Memory B cell (primary cell): ENCODE measurements at regions not wholly inside any gene's neighbourhood (a gene's known extent, or its start where the extent isn't known, plus 50 kb on each side); places are given as distances from the start of the nearest gene placed in this dataset.
"Not testable (repeated sequence)": the region's sequence is repeated elsewhere in the genome, so short reads cannot be mapped to it uniquely, and the experiment has no call there.

Source experiments
- ATAC-seq: fragments of 150-1000 bp; cut with Tn5 transposase; 2 replicates; pipeline ENCODE4 v1.10.0; 2021; ENCODE audit warnings: low read depth, mild to moderate bottlenecking, moderate library complexity
- DNase-seq, 2 donors: peaks; one replicate each; pipeline ENCODE4 v3.0.0; 2022; ENCODE audit warnings: low spot score in 2 of 2
- H3K27ac Mint-ChIP-seq: one replicate; pipeline ENCODE4 v1.8.0; 2022; ENCODE audit warnings: mild to moderate bottlenecking, moderate library complexity, mixed read lengths
- H3K27me3 Mint-ChIP-seq: one replicate; pipeline ENCODE4 v1.8.0; 2022; ENCODE audit warnings: mixed read lengths
- H3K36me3 Mint-ChIP-seq: one replicate; pipeline ENCODE4 v1.8.0; 2022; ENCODE audit warnings: mild to moderate bottlenecking, mixed read lengths
- H3K4me1 Mint-ChIP-seq: one replicate; pipeline ENCODE4 v1.8.0; 2022; ENCODE audit warnings: mixed read lengths
- H3K4me3 Mint-ChIP-seq: one replicate; pipeline ENCODE4 v1.8.0; 2022; ENCODE audit warnings: mild to moderate bottlenecking, moderate library complexity, mixed read lengths
- H3K9me3 Mint-ChIP-seq: one replicate; pipeline ENCODE4 v1.8.0; 2022; ENCODE audit warnings: mixed read lengths

DNA sequence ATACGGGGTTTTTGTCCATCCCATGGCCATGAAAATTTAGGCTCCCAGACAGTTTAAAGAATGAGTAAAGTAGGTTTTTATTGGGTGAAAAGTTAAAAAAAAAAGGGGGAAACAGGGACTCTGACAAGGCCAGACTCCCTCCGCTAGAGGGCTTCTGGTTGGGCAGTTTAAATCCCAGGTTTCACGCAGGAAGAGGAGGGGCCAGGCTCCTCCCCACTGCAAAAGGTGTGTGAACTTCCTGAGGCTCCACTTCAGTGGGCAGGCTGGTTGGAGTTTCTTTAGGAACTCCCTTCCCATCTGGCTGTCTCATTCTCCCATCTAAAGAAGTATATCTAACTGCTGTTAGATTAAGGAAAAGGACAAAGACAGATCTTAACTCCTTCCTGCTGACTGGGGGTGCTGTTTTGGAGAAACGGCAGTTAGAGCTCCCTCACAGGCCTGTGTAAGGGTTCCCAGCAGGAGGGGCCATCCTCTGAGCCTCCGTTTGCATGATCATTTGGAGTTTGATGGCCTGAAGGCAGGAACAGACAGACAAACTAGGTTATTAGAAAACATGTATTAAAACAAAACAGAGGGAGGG, 1160.7 kb downstream of the CNTNAP5 start:
- no peaks in the 10 kb centered on the region for H3K36me3 Mint-ChIP-seq
- H3K27ac Mint-ChIP-seq = no peak overlapping the region
- peaks cover 6% of the 10 kb centered on the region for H3K9me3 Mint-ChIP-seq
- DNase-seq (no peak), ATAC-seq (no peak)
- no peak overlapping the region for H3K4me3 Mint-ChIP-seq
- no peaks in the 10 kb centered on the region for H3K27me3 Mint-ChIP-seq
- H3K4me1 Mint-ChIP-seq = no peaks in the 10 kb centered on the region

DNA sequence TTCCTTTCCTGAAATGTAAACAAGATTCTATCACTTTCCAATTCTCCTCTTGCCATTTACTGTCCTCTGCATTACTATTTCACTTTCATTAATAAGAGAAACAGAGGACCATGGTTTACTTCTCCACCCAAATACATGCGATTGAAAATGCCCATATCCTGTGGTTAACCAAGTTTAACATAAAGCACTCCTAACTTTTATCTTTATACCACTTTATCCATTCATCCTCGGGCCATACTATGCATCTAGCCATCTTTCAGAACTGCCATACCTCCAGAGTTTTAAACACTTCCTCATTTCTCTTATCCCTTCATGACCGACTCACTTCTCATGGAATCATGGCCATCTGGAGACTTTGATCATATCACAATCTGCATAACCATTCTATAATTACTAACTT, 1182.3 kb downstream of the CNTNAP5 start:
- Mint-ChIP-seq H3K36me3 (no peaks in the 10 kb centered on the region), H3K27ac (no peak overlapping the region), H3K27me3 (no peaks in the 10 kb centered on the region), H3K4me3 (no peak overlapping the region), H3K9me3 (peaks cover 8% of the 10 kb centered on the region), H3K4me1 (no peaks in the 10 kb centered on the region)
- DNase-seq = no peak
- no peak for ATAC-seq

DNA sequence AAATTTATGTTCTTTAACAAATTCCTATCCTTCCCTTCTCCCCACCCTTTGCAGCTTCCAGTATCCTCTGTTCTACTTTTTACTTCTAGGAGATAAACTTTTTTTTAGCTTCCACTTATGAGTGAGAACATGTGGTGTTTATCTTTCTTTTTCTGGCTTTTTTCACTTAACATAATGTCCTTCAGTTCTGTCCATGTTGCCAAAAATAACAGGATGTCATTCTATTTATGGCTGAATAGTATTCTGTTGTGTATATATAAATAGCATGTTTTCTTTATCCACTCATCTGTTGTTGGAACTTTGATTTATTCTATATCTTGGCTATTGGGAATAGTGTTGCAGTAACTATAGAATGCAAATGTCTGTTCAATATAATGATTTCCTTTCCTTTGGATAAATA, 1191.2 kb downstream of the CNTNAP5 start:
- Mint-ChIP-seq H3K27me3 (no peaks in the 10 kb centered on the region), H3K9me3 (peaks cover 10% of the 10 kb centered on the region), H3K4me1 (no peaks in the 10 kb centered on the region), H3K4me3 (no peak overlapping the region), H3K36me3 (no peaks in the 10 kb centered on the region), H3K27ac (no peak overlapping the region)
- DNase-seq = no peak
- no peak for ATAC-seq

DNA sequence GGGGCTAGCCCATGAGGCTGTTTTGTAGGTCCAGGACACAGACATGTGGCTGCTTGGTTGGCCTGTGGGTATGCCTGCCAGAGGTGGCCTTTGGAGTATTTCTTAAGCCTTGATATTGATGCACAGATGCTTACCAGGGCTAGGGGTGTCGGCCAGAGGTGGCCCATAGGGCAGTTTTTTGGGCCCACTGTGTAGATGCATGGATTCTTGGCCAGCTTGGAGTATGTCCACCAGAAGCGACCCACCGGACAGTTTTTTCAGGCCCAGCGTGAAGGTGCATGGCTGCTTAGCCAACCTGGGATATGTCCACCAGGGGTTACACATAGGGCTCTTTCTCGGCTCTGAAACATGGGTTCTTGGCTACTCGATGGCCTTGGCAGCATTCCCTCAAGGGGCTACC, 1199.1 kb downstream of the CNTNAP5 start:
- Mint-ChIP-seq H3K36me3 (peaks cover 2% of the 10 kb centered on the region), H3K4me1 (no peaks in the 10 kb centered on the region), H3K27ac (no peak overlapping the region), H3K27me3 (no peaks in the 10 kb centered on the region), H3K9me3 (peaks cover 7% of the 10 kb centered on the region), H3K4me3 (no peak overlapping the region)
- ATAC-seq (no peak), DNase-seq (no peak)

DNA sequence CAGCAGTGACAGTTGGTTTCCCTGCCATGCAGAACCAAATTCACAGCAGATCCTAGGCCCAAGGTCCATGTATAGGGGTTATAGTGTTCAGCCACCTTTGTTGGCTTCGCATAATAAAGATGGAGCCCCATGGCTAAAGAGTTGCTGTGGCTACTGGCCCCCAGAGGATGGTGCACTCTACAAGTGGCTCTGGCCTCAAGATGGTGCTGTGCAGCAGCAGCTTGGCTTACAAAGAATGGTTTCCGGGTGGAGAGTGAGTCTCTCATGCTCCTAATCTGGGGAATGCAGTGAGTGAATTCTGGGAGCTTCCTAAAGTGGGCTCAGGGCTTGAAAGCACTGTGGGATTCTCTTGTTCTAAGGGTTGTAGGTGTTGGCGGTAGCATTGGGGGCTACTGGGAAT, 1199.7 kb downstream of the CNTNAP5 start:
- DNase-seq = no peak
- peaks cover 2% of the 10 kb centered on the region for H3K36me3 Mint-ChIP-seq
- no peaks in the 10 kb centered on the region for H3K27me3 Mint-ChIP-seq
- ATAC-seq = no peak
- peaks cover 7% of the 10 kb centered on the region for H3K9me3 Mint-ChIP-seq
- no peak overlapping the region for H3K4me3 Mint-ChIP-seq
- no peaks in the 10 kb centered on the region for H3K4me1 Mint-ChIP-seq
- H3K27ac Mint-ChIP-seq = no peak overlapping the region

GRCh38 chr2:125227843-125228392, 1202.8 kb downstream of the CNTNAP5 start:
- Mint-ChIP-seq H3K9me3 (peaks cover 3% of the 10 kb centered on the region), H3K27me3 (no peaks in the 10 kb centered on the region), H3K27ac (no peak overlapping the region), H3K4me3 (no peak overlapping the region), H3K4me1 (no peaks in the 10 kb centered on the region), H3K36me3 (peaks cover 2% of the 10 kb centered on the region)
- ATAC-seq (no peak), DNase-seq (no peak)

- H3K9me3 Mint-ChIP-seq = peaks cover 11% of the 10 kb centered on the region
- H3K27ac Mint-ChIP-seq = no peak overlapping the region
- DNase-seq (no peak), ATAC-seq (no peak)
- no peaks in the 10 kb centered on the region for H3K4me1 Mint-ChIP-seq
- no peaks in the 10 kb centered on the region for H3K27me3 Mint-ChIP-seq
- H3K36me3 Mint-ChIP-seq = no peaks in the 10 kb centered on the region
- H3K4me3 Mint-ChIP-seq = no peak overlapping the region
These were observed 1215.8 kb downstream of the CNTNAP5 start for GRCh38 chr2:125240870-125241269.

- no peak overlapping the region for H3K4me3 Mint-ChIP-seq
- no peak overlapping the region for H3K27ac Mint-ChIP-seq
- no peak for ATAC-seq
- H3K9me3 Mint-ChIP-seq = peaks cover 12% of the 10 kb centered on the region
- no peaks in the 10 kb centered on the region for H3K4me1 Mint-ChIP-seq
- H3K27me3 Mint-ChIP-seq = no peaks in the 10 kb centered on the region
- no peak for DNase-seq
- H3K36me3 Mint-ChIP-seq = no peaks in the 10 kb centered on the region
These were observed 1218.0 kb downstream of the CNTNAP5 start for GRCh38 chr2:125243074-125243473.

GRCh38 chr2:125254010-125254409, 1228.9 kb downstream of the CNTNAP5 start:
- ATAC-seq (no peak), DNase-seq (no peak)
- Mint-ChIP-seq H3K27me3 (no peaks in the 10 kb centered on the region), H3K4me1 (no peaks in the 10 kb centered on the region), H3K9me3 (peaks cover 1% of the 10 kb centered on the region), H3K27ac (no peak overlapping the region), H3K4me3 (no peak overlapping the region), H3K36me3 (no peaks in the 10 kb centered on the region)

- Mint-ChIP-seq H3K27me3 (no peaks in the 10 kb centered on the region), H3K4me1 (no peaks in the 10 kb centered on the region), H3K9me3 (peaks cover 7% of the 10 kb centered on the region), H3K27ac (no peak overlapping the region), H3K4me3 (no peak overlapping the region), H3K36me3 (no peaks in the 10 kb centered on the region)
- DNase-seq (no peak), ATAC-seq (no peak)
These were observed 1234.4 kb downstream of the CNTNAP5 start for GRCh38 chr2:125259451-125259850.

DNA sequence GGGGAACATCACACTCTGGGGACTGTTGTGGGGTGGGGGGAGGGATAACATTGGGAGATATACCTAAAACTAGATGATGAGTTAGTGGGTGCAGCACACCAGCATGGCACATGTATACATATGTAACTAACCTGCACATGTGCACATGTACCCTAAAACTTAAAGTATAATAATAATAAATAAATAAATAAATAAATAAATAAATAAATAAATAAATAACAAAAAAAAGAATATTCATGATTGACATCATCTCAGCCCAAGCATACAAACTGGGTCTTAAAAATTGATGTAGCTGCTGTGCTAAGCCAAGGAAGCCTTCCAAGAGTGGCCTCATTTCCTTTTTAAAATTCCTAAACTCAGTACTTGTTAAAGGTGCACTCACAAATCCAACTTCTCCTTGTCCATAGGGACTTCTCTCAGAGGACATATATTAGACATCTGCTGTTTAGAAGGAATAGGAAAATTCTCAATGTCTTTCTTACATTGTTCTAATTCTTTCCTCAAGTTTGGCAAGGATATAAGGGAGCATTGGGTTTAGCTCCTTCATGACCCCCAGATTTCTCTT, 1235.4 kb downstream of the CNTNAP5 start:
- not testable (repeated sequence) for H3K9me3 Mint-ChIP-seq, H3K27me3 Mint-ChIP-seq, H3K4me3 Mint-ChIP-seq, H3K36me3 Mint-ChIP-seq, ATAC-seq, DNase-seq, H3K4me1 Mint-ChIP-seq, H3K27ac Mint-ChIP-seq

GRCh38 chr2:125264453-125264852, 1239.4 kb downstream of the CNTNAP5 start:
- no peak overlapping the region for H3K27ac Mint-ChIP-seq
- DNase-seq (no peak), ATAC-seq (no peak)
- H3K36me3 Mint-ChIP-seq = no peaks in the 10 kb centered on the region
- H3K4me1 Mint-ChIP-seq = no peaks in the 10 kb centered on the region
- no peak overlapping the region for H3K4me3 Mint-ChIP-seq
- peaks cover 4% of the 10 kb centered on the region for H3K9me3 Mint-ChIP-seq
- no peaks in the 10 kb centered on the region for H3K27me3 Mint-ChIP-seq

DNA sequence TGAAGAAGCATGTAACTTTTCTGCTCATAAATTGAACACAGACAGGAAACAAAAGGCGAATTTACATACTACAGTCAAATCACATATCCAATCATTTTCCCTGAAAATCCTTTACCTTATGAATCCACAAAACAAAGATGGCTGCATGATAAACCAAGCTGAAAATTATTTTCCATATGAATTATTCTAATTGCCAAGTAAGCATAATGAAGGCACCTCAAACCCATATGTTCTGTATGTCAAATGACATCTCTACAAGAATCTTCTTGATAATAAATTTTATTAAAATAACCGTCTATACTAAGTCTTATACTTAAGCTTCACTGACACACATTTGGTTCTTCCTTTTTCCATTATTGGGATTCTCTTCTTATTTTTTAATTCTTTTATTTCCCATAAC, 1242.6 kb downstream of the CNTNAP5 start:
- no peak for ATAC-seq
- H3K4me3 Mint-ChIP-seq = no peak overlapping the region
- DNase-seq = no peak
- H3K36me3 Mint-ChIP-seq = no peaks in the 10 kb centered on the region
- no peak overlapping the region for H3K27ac Mint-ChIP-seq
- H3K9me3 Mint-ChIP-seq = peaks cover 2% of the 10 kb centered on the region
- H3K27me3 Mint-ChIP-seq = no peaks in the 10 kb centered on the region
- no peaks in the 10 kb centered on the region for H3K4me1 Mint-ChIP-seq

- no peak overlapping the region for H3K4me3 Mint-ChIP-seq
- H3K27ac Mint-ChIP-seq = no peak overlapping the region
- H3K9me3 Mint-ChIP-seq = peaks cover 6% of the 10 kb centered on the region
- no peaks in the 10 kb centered on the region for H3K27me3 Mint-ChIP-seq
- ATAC-seq (no peak), DNase-seq (no peak)
- no peaks in the 10 kb centered on the region for H3K4me1 Mint-ChIP-seq
- H3K36me3 Mint-ChIP-seq = no peaks in the 10 kb centered on the region
These were observed 1247.6 kb downstream of the CNTNAP5 start for GRCh38 chr2:125272651-125273050.

GRCh38 chr2:125274718-125275117, 1249.6 kb downstream of the CNTNAP5 start:
- no peaks in the 10 kb centered on the region for H3K27me3 Mint-ChIP-seq
- H3K4me3 Mint-ChIP-seq = no peak overlapping the region
- H3K36me3 Mint-ChIP-seq = no peaks in the 10 kb centered on the region
- no peak for DNase-seq
- H3K27ac Mint-ChIP-seq = no peak overlapping the region
- no peaks in the 10 kb centered on the region for H3K4me1 Mint-ChIP-seq
- H3K9me3 Mint-ChIP-seq = peaks cover 5% of the 10 kb centered on the region
- ATAC-seq = no peak
